ACHN (cell line): ENCODE measurements at regions not wholly inside any gene's neighbourhood (a gene's known extent, or its start where the extent isn't known, plus 50 kb on each side); places are given as distances from the start of the nearest gene placed in this dataset.
"Not testable (repeated sequence)": the region's sequence is repeated elsewhere in the genome, so short reads cannot be mapped to it uniquely, and the experiment has no call there.

Source experiments
- DNase-seq: peaks from one replicate; pipeline ENCODE4 v3.0.0-alpha.2; 2015
- in situ Hi-C: cut with HindIII; loops from 2 replicates; pipeline ENCODE4 v1.10.0; 2017; ENCODE audit warnings: low sequenced_read_pairs, low pct_ligation_motif_present, low pct_unique_long_range_greater_than_20kb

DNA sequence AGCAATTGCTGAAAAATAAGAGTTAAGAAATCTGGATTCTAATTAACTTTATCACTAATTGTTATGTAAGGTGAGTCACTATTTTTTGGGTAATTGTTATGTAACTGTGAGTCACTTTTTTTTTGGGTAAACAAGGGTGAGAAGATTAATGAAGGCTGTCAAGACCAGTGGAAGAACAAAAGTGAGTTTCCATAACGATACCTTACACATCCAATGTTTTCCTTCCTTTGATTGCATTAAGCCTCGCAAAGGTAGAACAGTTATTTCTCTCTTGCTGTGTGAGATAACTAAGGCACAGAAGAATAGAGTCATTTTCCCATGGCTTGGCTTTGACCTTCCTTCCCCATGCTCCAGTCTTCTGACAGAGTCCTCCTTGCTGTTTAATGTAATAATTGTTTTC, 374.7 kb downstream of the DDX10 start:
- DNase-seq: no peak
- in situ Hi-C loops: no loop called here

- no peak for DNase-seq
- in situ Hi-C loops: no loop called here
Measured at GRCh38 chr11:109040303-109040702, 375.4 kb downstream of the DDX10 start.

DNA sequence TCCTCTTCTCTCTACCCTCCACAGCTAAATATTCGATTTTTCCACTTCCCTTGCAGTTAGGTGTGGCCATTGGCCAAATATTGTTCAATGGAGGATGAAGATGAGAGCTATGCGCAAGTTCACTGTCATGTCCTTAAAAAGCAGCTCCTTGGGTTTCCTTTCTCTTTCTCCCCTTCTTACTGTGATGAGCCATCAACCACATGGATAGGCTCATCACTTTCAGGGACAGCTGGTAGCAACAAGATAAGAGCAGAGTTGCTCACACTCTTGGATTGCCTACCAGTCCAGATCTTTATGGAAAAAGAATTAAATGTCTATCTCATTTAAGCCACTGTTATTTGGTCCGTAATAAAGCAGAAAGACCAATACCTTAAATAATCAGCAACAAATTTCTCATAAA, 377.0 kb downstream of the DDX10 start:
- DNase-seq: no peak
- in situ Hi-C loops: no loop called here

- DNase-seq: no peak
- in situ Hi-C loops: no loop called here
Measured at GRCh38 chr11:109043315-109043714, 378.4 kb downstream of the DDX10 start.

GRCh38 chr11:109046284-109046992, 375.6 kb upstream of the C11orf87 start:
- DNase-seq: no peak
- in situ Hi-C loops: no loop called here

- in situ Hi-C loops: no loop called here
- DNase-seq: no peak
Measured at GRCh38 chr11:109048098-109048497, 373.9 kb upstream of the C11orf87 start.

DNA sequence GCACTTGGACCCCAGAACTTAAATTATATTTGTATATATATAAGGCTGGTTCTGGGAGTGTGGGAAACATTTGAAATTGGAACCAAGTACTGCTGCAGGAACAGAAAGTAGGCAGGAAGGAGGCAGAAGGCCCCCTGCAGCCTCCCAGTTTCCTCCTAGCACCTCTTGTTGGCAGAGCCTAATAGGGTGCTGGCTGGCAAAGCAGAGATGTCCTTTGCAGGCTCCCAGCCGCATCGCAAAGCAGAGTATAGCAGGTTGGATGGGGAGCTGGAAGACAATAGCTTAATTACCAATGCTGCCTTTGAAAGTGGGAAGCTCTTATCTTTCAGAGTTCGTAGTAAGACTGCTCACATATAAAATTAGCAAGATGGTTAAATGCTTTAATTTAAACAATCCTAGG, 370.8 kb upstream of the C11orf87 start:
- DNase-seq: no peak
- in situ Hi-C loops: no loop called here

DNA sequence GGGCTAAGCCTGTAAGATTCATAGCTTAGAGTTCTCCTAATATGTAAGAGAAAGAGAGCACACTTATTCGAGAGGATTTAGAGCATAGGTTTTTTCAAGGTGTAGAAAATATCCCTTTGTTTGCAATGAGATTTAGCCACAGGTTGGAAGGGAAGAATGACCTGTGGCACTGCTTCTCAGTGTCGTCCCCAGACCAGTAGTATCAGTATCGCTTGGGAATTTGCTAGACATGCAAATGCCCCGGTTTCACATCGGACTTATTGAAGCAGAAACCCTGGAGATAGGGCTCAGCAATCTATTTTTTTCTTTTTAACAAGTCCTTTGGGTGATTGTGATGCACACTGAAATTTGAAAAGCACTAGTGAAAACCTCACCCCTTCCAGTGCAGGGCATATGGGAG, 362.6 kb upstream of the C11orf87 start:
- DNase-seq: no peak
- in situ Hi-C loops: no loop called here

DNA sequence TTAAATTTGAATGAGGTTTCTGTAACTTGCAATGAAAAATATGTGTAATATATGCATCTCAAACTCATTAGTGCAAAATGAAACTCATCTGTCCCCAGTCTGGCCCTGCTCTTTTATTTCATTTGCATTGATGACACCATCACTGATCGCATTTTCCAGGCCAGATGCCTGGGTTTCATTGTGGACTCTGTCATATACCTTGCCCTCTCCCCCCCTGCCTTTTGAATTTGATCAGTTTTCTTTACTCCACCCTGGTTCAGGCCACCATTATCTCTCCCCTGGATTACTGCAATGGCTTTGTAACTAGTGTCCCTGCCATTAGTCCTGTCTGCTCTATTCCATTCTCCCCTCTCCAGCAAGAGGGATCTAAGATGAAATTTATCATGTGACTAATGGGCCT, 360.6 kb upstream of the C11orf87 start:
- no peak for DNase-seq
- in situ Hi-C loops: no loop called here

GRCh38 chr11:109062445-109062844, 359.5 kb upstream of the C11orf87 start:
- in situ Hi-C loops: no loop called here
- no peak for DNase-seq

GRCh38 chr11:109062871-109063270, 359.1 kb upstream of the C11orf87 start:
- DNase-seq: no peak
- in situ Hi-C loops: no loop called here

- DNase-seq, in situ Hi-C loops: not testable (repeated sequence)
Measured at GRCh38 chr11:109064618-109065311, 357.2 kb upstream of the C11orf87 start.

GRCh38 chr11:109071262-109071661, 350.7 kb upstream of the C11orf87 start:
- in situ Hi-C loops: no loop called here
- no peak for DNase-seq

DNA sequence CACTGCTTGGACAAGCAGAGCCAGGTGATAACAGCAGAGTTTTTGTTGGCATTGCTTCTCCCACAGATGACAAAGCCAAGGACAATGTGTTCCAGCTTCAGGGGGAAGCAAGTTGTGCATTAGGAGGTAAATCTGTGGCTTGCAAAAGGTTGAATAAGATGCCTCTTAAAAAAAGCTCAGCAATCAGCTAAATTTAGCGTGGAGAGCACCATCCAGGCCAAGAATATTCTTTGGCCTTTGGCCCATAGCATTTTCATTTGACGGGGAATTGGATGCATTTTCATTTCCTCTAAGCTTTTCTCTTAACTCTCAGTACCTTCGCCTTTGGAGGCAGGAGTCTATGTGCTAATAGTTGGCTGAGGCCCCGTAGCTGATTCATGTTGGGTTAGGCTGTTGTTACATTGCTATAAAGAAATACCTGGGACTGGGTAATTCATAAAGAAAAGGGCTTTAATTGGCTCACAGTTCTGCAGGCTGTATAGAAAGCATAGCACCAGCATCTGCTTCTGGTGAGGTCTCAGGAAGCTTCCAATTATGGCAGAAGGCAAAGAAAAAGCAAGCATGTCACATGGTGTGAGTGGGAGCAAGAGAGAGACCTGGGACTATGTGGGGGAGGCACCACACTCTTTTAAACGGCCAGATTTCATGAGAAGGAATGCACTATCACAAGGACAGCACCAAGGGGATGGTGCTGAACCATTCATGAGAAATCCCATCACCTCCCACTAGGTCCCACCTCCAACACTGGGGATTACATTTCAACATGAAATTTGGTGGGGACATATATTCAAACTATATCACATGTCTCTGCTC, 350.1 kb upstream of the C11orf87 start:
- DNase-seq: no peak

GRCh38 chr11:109073032-109073822, 348.8 kb upstream of the C11orf87 start:
- no peak for DNase-seq
- in situ Hi-C loops: no loop called here

More for the DNA sequence above, 350.1 kb upstream of the C11orf87 start:
- in situ Hi-C loops: no loop called here

- DNase-seq: no peak
Measured at GRCh38 chr11:109075976-109076375, 346.0 kb upstream of the C11orf87 start.

DNA sequence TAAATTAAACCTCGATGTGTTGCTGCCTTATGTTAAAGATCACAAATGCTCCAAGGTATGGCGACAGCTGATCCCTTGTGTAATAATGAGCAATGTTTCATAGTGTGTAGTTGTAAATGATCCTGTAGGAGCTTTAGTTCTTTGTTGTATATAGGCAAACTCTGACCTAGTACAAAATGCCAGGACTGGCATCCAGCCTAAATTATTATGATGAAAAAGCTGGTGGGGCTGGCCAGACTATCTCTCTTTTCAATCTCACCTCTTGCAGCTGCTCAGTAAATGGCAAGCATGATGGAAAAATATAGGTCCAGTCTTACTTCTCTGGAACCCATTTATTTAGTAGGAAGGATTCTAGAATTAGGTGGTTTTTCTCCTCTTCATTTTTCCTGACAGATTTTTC, 345.1 kb upstream of the C11orf87 start:
- DNase-seq: no peak
- in situ Hi-C loops: no loop called here

More at GRCh38 chr11:109075976-109076375, 346.0 kb upstream of the C11orf87 start:
- in situ Hi-C loops: no loop called here

GRCh38 chr11:109077291-109077920, 344.6 kb upstream of the C11orf87 start:
- no peak for DNase-seq
- in situ Hi-C loops: no loop called here
